NCI-H1048 (cell line): ENCODE measurements at regions not wholly inside any gene's neighbourhood (a gene's known extent, or its start where the extent isn't known, plus 50 kb on each side); places are given as distances from the start of the nearest gene placed in this dataset.

Experiments used
- DNase-seq: peaks from one replicate; lab custom pipeline; 2025; lab: John Stamatoyannopoulos, UW

GRCh38 chr5:142434322-142434612, 109.4 kb upstream of the SPRY4 start:
- no peak for DNase-seq

GRCh38 chr5:142433526-142434321, 108.9 kb upstream of the SPRY4 start:
- no peak for DNase-seq

- DNase-seq = no peak
Measured at GRCh38 chr5:142432961-142433360, 108.1 kb upstream of the SPRY4 start.

GRCh38 chr5:142432369-142432863, 107.6 kb upstream of the SPRY4 start:
- DNase-seq = no peak

- no peak for DNase-seq
Measured at GRCh38 chr5:142428773-142429473, 104.1 kb upstream of the SPRY4 start.

GRCh38 chr5:142428036-142428772, 103.4 kb upstream of the SPRY4 start:
- DNase-seq = no peak

- no peak for DNase-seq
Measured at GRCh38 chr5:142427529-142427928, 102.7 kb upstream of the SPRY4 start.

GRCh38 chr5:142427015-142427364, 102.2 kb upstream of the SPRY4 start:
- no peak for DNase-seq

GRCh38 chr5:142426129-142427014, 101.6 kb upstream of the SPRY4 start:
- DNase-seq = no peak

- no peak for DNase-seq
Measured at GRCh38 chr5:142425286-142426065, 100.7 kb upstream of the SPRY4 start.

GRCh38 chr5:142422429-142422828, 97.6 kb upstream of the SPRY4 start:
- DNase-seq = no peak

GRCh38 chr5:142421621-142422397, 97.0 kb upstream of the SPRY4 start:
- DNase-seq = no peak

- no peak for DNase-seq
Measured at GRCh38 chr5:142421228-142421617, 96.4 kb upstream of the SPRY4 start.

- no peak for DNase-seq
Measured at GRCh38 chr5:142420561-142421227, 95.9 kb upstream of the SPRY4 start.

GRCh38 chr5:142412581-142412980, 87.8 kb upstream of the SPRY4 start:
- no peak for DNase-seq

- DNase-seq = no peak
Measured at GRCh38 chr5:142411656-142412425, 87.0 kb upstream of the SPRY4 start.

- DNase-seq = no peak
Measured at GRCh38 chr5:142411103-142411502, 86.3 kb upstream of the SPRY4 start.

- DNase-seq = no peak
Measured at GRCh38 chr5:142408981-142409481, 84.2 kb upstream of the SPRY4 start.

GRCh38 chr5:142408536-142408935, 83.7 kb upstream of the SPRY4 start:
- no peak for DNase-seq
